GM18870 (cell line): ENCODE measurements at regions not wholly inside any gene's neighbourhood (a gene's known extent, or its start where the extent isn't known, plus 50 kb on each side); places are given as distances from the start of the nearest gene placed in this dataset.

Experiments
- ATAC-seq: cut with Tn5 transposase; IDR thresholded peaks from one replicate; pipeline ENCODE4 v1.9.1; 2021; ENCODE audit warnings: moderate library complexity; ENCODE audit not compliant: unreplicated experiment

- no peak for ATAC-seq
Observed at GRCh38 chr7:136551618-136552017, 316.8 kb upstream of the CHRM2 start.

GRCh38 chr7:136549756-136550155 lies 318.7 kb upstream of the CHRM2 start:
- ATAC-seq: no peak

GRCh38 chr7:136533732-136534131 lies 334.7 kb upstream of the CHRM2 start:
- no peak for ATAC-seq

GRCh38 chr7:136530831-136531230 lies 337.6 kb upstream of the CHRM2 start:
- no peak for ATAC-seq

- no peak for ATAC-seq
Observed at GRCh38 chr7:136528329-136528728, 340.1 kb upstream of the CHRM2 start.

- no peak for ATAC-seq
Observed at GRCh38 chr7:136527554-136527953, 340.9 kb upstream of the CHRM2 start.

GRCh38 chr7:136526408-136527105 lies 341.9 kb upstream of the CHRM2 start:
- no peak for ATAC-seq

- ATAC-seq: no peak
Observed at GRCh38 chr7:136523571-136523970, 344.9 kb upstream of the CHRM2 start.

- no peak for ATAC-seq
Observed at GRCh38 chr7:136517971-136518370, 350.5 kb upstream of the CHRM2 start.

- ATAC-seq: no peak
Observed at GRCh38 chr7:136514776-136515175, 353.7 kb upstream of the CHRM2 start.

GRCh38 chr7:136513744-136514143 lies 354.7 kb upstream of the CHRM2 start:
- no peak for ATAC-seq

- no peak for ATAC-seq
Observed at GRCh38 chr7:136509466-136509865, 359.0 kb upstream of the CHRM2 start.

- ATAC-seq: no peak
Observed at GRCh38 chr7:136502162-136502561, 366.3 kb upstream of the CHRM2 start.

- no peak for ATAC-seq
Observed at GRCh38 chr7:136501151-136501550, 367.3 kb upstream of the CHRM2 start.

GRCh38 chr7:136496551-136496950 lies 371.9 kb upstream of the CHRM2 start:
- no peak for ATAC-seq

GRCh38 chr7:136495081-136495480 lies 373.4 kb upstream of the CHRM2 start:
- no peak for ATAC-seq

GRCh38 chr7:136492366-136492765 lies 376.1 kb upstream of the CHRM2 start:
- no peak for ATAC-seq

- ATAC-seq: no peak
Observed at GRCh38 chr7:136489808-136490207, 378.6 kb upstream of the CHRM2 start.

- no peak for ATAC-seq
Observed at GRCh38 chr7:136480901-136481300, 387.6 kb upstream of the CHRM2 start.

GRCh38 chr7:136479922-136480321 lies 388.5 kb upstream of the CHRM2 start:
- no peak for ATAC-seq

- ATAC-seq: no peak
Observed at GRCh38 chr7:136470179-136470578, 398.3 kb upstream of the CHRM2 start.

GRCh38 chr7:136452949-136453348 lies 415.5 kb upstream of the CHRM2 start:
- no peak for ATAC-seq

GRCh38 chr7:136446751-136447150 lies 421.7 kb upstream of the CHRM2 start:
- ATAC-seq: no peak
